B cell (primary cell): ENCODE measurements at regions not wholly inside any gene's neighbourhood (a gene's known extent, or its start where the extent isn't known, plus 50 kb on each side); places are given as distances from the start of the nearest gene placed in this dataset.

Experiments
- ATAC-seq: fragments of 200-7000 bp; cut with Tn5 transposase; one replicate; pipeline ENCODE4 v1.10.0; 2021; ENCODE audit warnings: low read depth, mild to moderate bottlenecking, moderate number of reproducible peaks, moderate library complexity
- CTCF ChIA-PET: fragments of 350-600 bp; sonication (Branson Sonifier 250); formaldehyde crosslinking; loops from one replicate; lab custom pipeline; 2021; ENCODE audit warnings: antibody characterized with exemption, inconsistent platforms; lab: Charles Lee
- POLR2A ChIA-PET: fragments of 350-600 bp; sonication (Branson Sonifier 250); formaldehyde crosslinking; loops from one replicate; lab custom pipeline; 2021; ENCODE audit warnings: antibody characterized with exemption; lab: Charles Lee
- DNase-seq: peaks from one replicate; pipeline ENCODE4 v3.0.0; 2013
- H2AFZ ChIP-seq: 2 replicates; pipeline ENCODE4 v1.6.1; 2012; ENCODE audit warnings: mild to moderate bottlenecking, low read depth, low read length; ENCODE audit not compliant: insufficient read depth, poor library complexity, severe bottlenecking
- H3K27ac ChIP-seq, 2 donors: 1 replicate in 1 of 2; 2 replicates in 1 of 2; pipeline ENCODE4 v1.5.1; 2012 to 2013; ENCODE audit warnings: low read length in 2 of 2, mild to moderate bottlenecking in 2 of 2, moderate library complexity in 1 of 2
- H3K27me3 ChIP-seq, 4 experiments: fragments of 200-600 bp in 1 of 4; sonication (generic) in 1 of 4; replicated peaks in 1 of 4; 1 replicate in 2 of 4; 2 replicates in 2 of 4; pipeline versions ENCODE4 v1.6.1 to v1.7.0; 2013 to 2016; ENCODE audit warnings: low read length in 3 of 4, mild to moderate bottlenecking in 2 of 4, mixed read lengths in 1 of 4, moderate library complexity in 1 of 4; ENCODE audit not compliant: insufficient read depth in 4 of 4, control insufficient read depth in 3 of 4; ENCODE audit errors: control extremely low read depth in 1 of 4
- H3K36me3 ChIP-seq, 2 experiments: replicated peaks in 1 of 2; 1 replicate in 1 of 2; 2 replicates in 1 of 2; pipeline versions ENCODE4 v1.6.1 to v1.7.1; 2013; ENCODE audit warnings: low read length in 1 of 2; ENCODE audit not compliant: insufficient read depth in 2 of 2, control insufficient read depth in 1 of 2; ENCODE audit errors: control extremely low read depth in 1 of 2, extremely low read depth in 1 of 2
- H3K4me1 ChIP-seq, 2 donors: fragments of 200-600 bp in 1 of 2; sonication (generic) in 1 of 2; 1 replicate in 1 of 2; 2 replicates in 1 of 2; pipeline versions ENCODE4 v1.5.1 to v1.6.1; 2013 to 2017; ENCODE audit warnings: low read length in 2 of 2; ENCODE audit not compliant: control insufficient read depth in 2 of 2, insufficient read depth in 2 of 2
- H3K4me2 ChIP-seq: replicated peaks from 2 replicates; pipeline ENCODE3; 2012; ENCODE audit warnings: mild to moderate bottlenecking, low read depth, low read length; ENCODE audit not compliant: poor library complexity, severe bottlenecking
- H3K4me3 ChIP-seq, 5 experiments: fragments of 200-600 bp in 1 of 5; sonication (generic) in 1 of 5; 1 replicate in 3 of 5; 2 replicates in 2 of 5; pipeline versions ENCODE4 v1.5.1 to v1.7.0; 2011 to 2016; ENCODE audit warnings: low read length in 4 of 5, mild to moderate bottlenecking in 4 of 5, low read depth in 2 of 5, control low read depth in 1 of 5, moderate library complexity in 1 of 5; ENCODE audit not compliant: insufficient read depth in 1 of 5; ENCODE audit errors: control extremely low read depth in 1 of 5, extremely low read depth in 1 of 5
- H3K79me2 ChIP-seq: fragments of 200-600 bp; sonication (generic); one replicate; pipeline ENCODE4 v1.6.0; 2016; ENCODE audit warnings: low read length; ENCODE audit not compliant: control insufficient read depth, insufficient read depth
- H3K9ac ChIP-seq: fragments of 200-600 bp; sonication (generic); 2 replicates; pipeline ENCODE4 v1.6.1; 2017; ENCODE audit warnings: mild to moderate bottlenecking, low read length, moderate library complexity
- H3K9me3 ChIP-seq, 3 donors: one replicate each; pipeline versions ENCODE4 v1.6.1 to v1.7.1; 2013; ENCODE audit warnings: low read length in 2 of 3; ENCODE audit not compliant: control insufficient read depth in 2 of 3, insufficient read depth in 1 of 3; ENCODE audit errors: control extremely low read depth in 1 of 3
- H4K20me1 ChIP-seq: 2 replicates; pipeline ENCODE4 v1.6.0; 2012; ENCODE audit warnings: mild to moderate bottlenecking, low read length; ENCODE audit not compliant: insufficient read depth, control insufficient read depth, poor library complexity, severe bottlenecking
- H3K27ac Mint-ChIP-seq: one replicate; pipeline ENCODE4 v1.8.0; 2021; ENCODE audit warnings: mixed read lengths
- H3K27me3 Mint-ChIP-seq: one replicate; pipeline ENCODE4 v1.8.0; 2021; ENCODE audit warnings: mixed read lengths
- H3K4me1 Mint-ChIP-seq: one replicate; pipeline ENCODE4 v1.8.0; 2021; ENCODE audit warnings: mixed read lengths
- H3K4me3 Mint-ChIP-seq: one replicate; pipeline ENCODE4 v1.8.0; 2021; ENCODE audit warnings: mixed read lengths
- H3K9me3 Mint-ChIP-seq: one replicate; pipeline ENCODE4 v1.8.0; 2022; ENCODE audit warnings: mixed read lengths; ENCODE audit not compliant: insufficient read depth
- EZH2 ChIP-seq: IDR thresholded peaks from 2 replicates; pipeline ENCODE4 v1.6.1; 2012; ENCODE audit warnings: borderline replicate concordance, low read depth, mild to moderate bottlenecking, moderate library complexity, low read length; ENCODE audit not compliant: insufficient read depth, poor library complexity, severe bottlenecking
- WGBS: methylation state at CpG from one replicate; pipeline ENCODE4 v1.1.5; 2013; ENCODE audit warnings: missing lambda C conversion rate; ENCODE audit not compliant: insufficient coverage; 5-methylcytosine and 5-hydroxymethylcytosine counted together
- intact Hi-C: fragments of 100-400 bp; cut with micrococcal nuclease; formaldehyde crosslinking; loops from one replicate; pipeline ENCODE4 v1.10.0; 2022
- TF ChIP-seq, protein P1 (sequence below): fragments of 200-600 bp; IDR thresholded peaks from one replicate; pipeline ENCODE4 v1.8.0; 2022; ENCODE audit warnings: antibody characterized with exemption, mild to moderate bottlenecking

- no peak for TF ChIP-seq EZH2
- TF ChIP-seq, protein P1, sequence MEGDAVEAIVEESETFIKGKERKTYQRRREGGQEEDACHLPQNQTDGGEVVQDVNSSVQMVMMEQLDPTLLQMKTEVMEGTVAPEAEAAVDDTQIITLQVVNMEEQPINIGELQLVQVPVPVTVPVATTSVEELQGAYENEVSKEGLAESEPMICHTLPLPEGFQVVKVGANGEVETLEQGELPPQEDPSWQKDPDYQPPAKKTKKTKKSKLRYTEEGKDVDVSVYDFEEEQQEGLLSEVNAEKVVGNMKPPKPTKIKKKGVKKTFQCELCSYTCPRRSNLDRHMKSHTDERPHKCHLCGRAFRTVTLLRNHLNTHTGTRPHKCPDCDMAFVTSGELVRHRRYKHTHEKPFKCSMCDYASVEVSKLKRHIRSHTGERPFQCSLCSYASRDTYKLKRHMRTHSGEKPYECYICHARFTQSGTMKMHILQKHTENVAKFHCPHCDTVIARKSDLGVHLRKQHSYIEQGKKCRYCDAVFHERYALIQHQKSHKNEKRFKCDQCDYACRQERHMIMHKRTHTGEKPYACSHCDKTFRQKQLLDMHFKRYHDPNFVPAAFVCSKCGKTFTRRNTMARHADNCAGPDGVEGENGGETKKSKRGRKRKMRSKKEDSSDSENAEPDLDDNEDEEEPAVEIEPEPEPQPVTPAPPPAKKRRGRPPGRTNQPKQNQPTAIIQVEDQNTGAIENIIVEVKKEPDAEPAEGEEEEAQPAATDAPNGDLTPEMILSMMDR, result no peak
- Histone ChIP-seq H3K4me3 (no peak overlapping the region), H3K27ac (no peak overlapping the region), H3K4me2 (no peak overlapping the region), H4K20me1 (no peaks in the 10 kb centered on the region), H3K9me3 (peaks cover 0 to 20% (median 1%) of the 10 kb centered on the region in 3 donors), H3K9ac (no peak overlapping the region), H3K27me3 (no peaks in the 10 kb centered on the region), H2AFZ (no peak overlapping the region), H3K4me1 (no peaks in the 10 kb centered on the region), H3K36me3 (no peaks in the 10 kb centered on the region), H3K79me2 (no peaks in the 10 kb centered on the region)
- Mint-ChIP-seq H3K4me1 (no peaks in the 10 kb centered on the region), H3K9me3 (peaks cover 5% of the 10 kb centered on the region), H3K27me3 (no peaks in the 10 kb centered on the region), H3K4me3 (no peak overlapping the region), H3K27ac (no peak overlapping the region)
- ChIA-PET CTCF (no interaction called here), POLR2A (no interaction called here)
- ATAC-seq (no peak), DNase-seq (no peak)
- intact Hi-C loops, result no loop called here
- WGBS, result 77% methylated on average over 5 of the region's 5 CpGs
These were observed 1602.4 kb downstream of the TECRL start for GRCh38 chr4:62806816-62807215.

DNA sequence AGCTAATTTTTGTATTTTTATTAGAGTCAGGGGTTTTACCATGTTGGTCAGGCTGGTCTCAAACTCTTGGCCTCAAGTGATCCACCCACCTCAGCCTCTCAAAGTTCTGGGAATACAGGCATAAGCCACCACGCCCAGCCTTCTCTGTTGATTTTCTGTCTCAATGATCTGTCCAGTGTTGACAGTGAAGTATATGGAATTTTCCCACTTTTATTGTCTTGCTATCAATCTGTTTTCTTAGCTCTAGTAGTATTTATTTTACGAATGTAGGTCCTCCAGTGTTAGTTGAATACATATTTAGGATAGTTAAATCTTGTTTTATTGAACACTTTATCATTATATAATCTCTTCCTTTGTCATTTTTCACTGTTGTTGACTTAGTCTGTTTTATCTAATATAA is 1603.9 kb downstream of the ADGRL3 start:
- no peaks in the 10 kb centered on the region for H3K27me3 Mint-ChIP-seq
- H3K4me2 ChIP-seq, result no peak overlapping the region
- no peak overlapping the region for H2AFZ ChIP-seq
- no peaks in the 10 kb centered on the region for H3K4me1 Mint-ChIP-seq
- H4K20me1 ChIP-seq, result no peaks in the 10 kb centered on the region
- no peak overlapping the region for H3K9ac ChIP-seq
- no peaks in the 10 kb centered on the region for H3K79me2 ChIP-seq
- no peak overlapping the region for H3K27ac Mint-ChIP-seq
- H3K4me1 ChIP-seq, result no peaks in the 10 kb centered on the region
- peaks cover 0 to 20% (median 1%) of the 10 kb centered on the region in 3 donors for H3K9me3 ChIP-seq
- intact Hi-C loops, result no loop called here
- CTCF ChIA-PET, result no interaction called here
- peaks cover 5% of the 10 kb centered on the region for H3K9me3 Mint-ChIP-seq
- no peaks in the 10 kb centered on the region for H3K36me3 ChIP-seq
- no peaks in the 10 kb centered on the region for H3K27me3 ChIP-seq
- POLR2A ChIA-PET, result no interaction called here
- ATAC-seq (no peak), DNase-seq (no peak)
- H3K4me3 ChIP-seq, result no peak overlapping the region
- no CpG with 5 or more reads among the region's 2 CpGs for WGBS
- H3K27ac ChIP-seq, result no peak overlapping the region
- H3K4me3 Mint-ChIP-seq, result no peak overlapping the region
- TF ChIP-seq EZH2, result no peak
- TF ChIP-seq, protein P1, result no peak
